ENCODE measurements at regions not wholly inside any gene's neighbourhood (a gene's known extent, or its start where the extent isn't known, plus 50 kb on each side); places are given as distances from the start of the nearest gene placed in this dataset.

DNA sequence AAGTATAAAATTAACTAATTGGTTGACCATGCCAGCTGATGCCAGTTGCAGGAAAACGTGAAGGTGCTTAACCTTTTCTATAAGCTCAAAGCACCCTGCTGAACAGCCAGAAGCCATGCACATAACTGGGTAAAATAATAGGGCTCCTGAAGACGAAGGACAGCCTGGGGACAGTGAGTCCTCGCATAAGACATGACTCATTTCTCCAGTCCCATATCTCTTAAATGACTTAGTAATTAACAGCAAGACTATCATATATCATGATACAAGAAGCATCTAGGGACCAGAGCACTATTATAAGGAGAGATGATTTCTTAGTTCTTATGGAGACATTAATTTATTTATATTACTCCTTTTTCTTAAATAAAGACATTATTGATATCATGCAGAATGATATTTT lies 100.5 kb upstream of the DOK6 start:
- TF ChIP-seq POLR2AphosphoS5 (IDR thresholded peaks at IDR 0.05): no peak
- TF ChIP-seq CTCF (IDR thresholded peaks at IDR 0.05): no peak
- TF ChIP-seq EP300 (IDR thresholded peaks at IDR 0.05): no peak
- TF ChIP-seq POLR2A (IDR thresholded peaks at IDR 0.05): no peak

All from upper lobe of left lung (tissue), 4 donors.